Astrocyte of the spinal cord (primary cell): ENCODE measurements at regions not wholly inside any gene's neighbourhood (a gene's known extent, or its start where the extent isn't known, plus 50 kb on each side); places are given as distances from the start of the nearest gene placed in this dataset.

Experiments used
- DNase-seq: peaks from one replicate; pipeline ENCODE4 v3.0.0; 2011; ENCODE audit warnings: low read depth, low spot score
- H3K4me3 ChIP-seq: 2 replicates; pipeline ENCODE4 v1.5.1; 2011; ENCODE audit warnings: low read depth, mild to moderate bottlenecking, low read length, moderate library complexity
- CTCF ChIP-seq: IDR thresholded peaks from 2 replicates; pipeline ENCODE4 v1.5.1; 2012; ENCODE audit warnings: low read depth, mild to moderate bottlenecking, low read length, inconsistent platforms
- in situ Hi-C: cut with HindIII; loops from 2 replicates; pipeline ENCODE4 v1.10.0; 2017; ENCODE audit warnings: low sequenced_read_pairs

GRCh38 chr14:83559721-83560120 lies 1970.2 kb upstream of the FLRT2 start:
- in situ Hi-C loops: no loop called here
- TF ChIP-seq CTCF: no peak
- peak; percentile 63 for DNase-seq
- no peak overlapping the region for H3K4me3 ChIP-seq

GRCh38 chr14:83561261-83561660 lies 1968.7 kb upstream of the FLRT2 start:
- no peak for TF ChIP-seq CTCF
- H3K4me3 ChIP-seq: no peak overlapping the region
- in situ Hi-C loops: no loop called here
- no peak for DNase-seq

- DNase-seq: no peak
- H3K4me3 ChIP-seq: no peak overlapping the region
- in situ Hi-C loops: no loop called here
- no peak for TF ChIP-seq CTCF
Observed at GRCh38 chr14:83566567-83566966, 1963.4 kb upstream of the FLRT2 start.

- no peak for DNase-seq
- no peak overlapping the region for H3K4me3 ChIP-seq
- no peak for TF ChIP-seq CTCF
- in situ Hi-C loops: no loop called here
Observed at GRCh38 chr14:83568141-83568540, 1961.8 kb upstream of the FLRT2 start.

- DNase-seq: peak; percentile 16
- no peak for TF ChIP-seq CTCF
- H3K4me3 ChIP-seq: no peak overlapping the region
- in situ Hi-C loops: no loop called here
Observed at GRCh38 chr14:83575301-83575700, 1954.6 kb upstream of the FLRT2 start.

- no peak for TF ChIP-seq CTCF
- H3K4me3 ChIP-seq: no peak overlapping the region
- DNase-seq: no peak
- in situ Hi-C loops: no loop called here
Observed at GRCh38 chr14:83583201-83583600, 1946.7 kb upstream of the FLRT2 start.

GRCh38 chr14:83594874-83595273 lies 1935.1 kb upstream of the FLRT2 start:
- no peak overlapping the region for H3K4me3 ChIP-seq
- in situ Hi-C loops: no loop called here
- TF ChIP-seq CTCF: no peak
- DNase-seq: no peak
